PC-3 (cell line): ENCODE measurements at regions not wholly inside any gene's neighbourhood (a gene's known extent, or its start where the extent isn't known, plus 50 kb on each side); places are given as distances from the start of the nearest gene placed in this dataset.

Experiments used
- ATAC-seq: fragments of 200-7000 bp; cut with Tn5 transposase; 2 replicates; pipeline ENCODE4 v1.9.1; 2020; ENCODE audit warnings: mild to moderate bottlenecking, moderate library complexity
- BruUV-seq: library from RNA; stranded (reverse); fragments of 400-500 nt; replicated peaks from 2 replicates; lab custom pipeline; 2021; lab: Mats Ljungman, UMichigan
- CTCF ChIA-PET: fragments of 300-600 bp; sonication (Branson Sonifier 250); formaldehyde crosslinking; loops from one replicate; lab custom pipeline; 2022; ENCODE audit warnings: antibody characterized with exemption; lab: Charles Lee
- POLR2A ChIA-PET: fragments of 300-600 bp; sonication (Branson Sonifier 250); formaldehyde crosslinking; loops from one replicate; lab custom pipeline; 2022; ENCODE audit warnings: antibody characterized with exemption; ENCODE audit not compliant: unreplicated experiment; lab: Charles Lee
- DNase-seq: peaks from one replicate; pipeline ENCODE4 v3.0.0-alpha.2; 2015
- H2AFZ ChIP-seq: fragments of 300-600 bp; sonication (generic); 2 replicates; pipeline ENCODE4 v1.6.0; 2016; ENCODE audit warnings: antibody characterized with exemption, low read length
- H3F3A ChIP-seq: fragments of 300-600 bp; sonication (generic); one replicate; pipeline ENCODE4 v1.6.0; 2017; ENCODE audit warnings: antibody characterized with exemption, low read length, control low read depth, mild to moderate bottlenecking; ENCODE audit not compliant: unreplicated experiment
- H3K27ac ChIP-seq: fragments of 300-600 bp; sonication (generic); 2 replicates; pipeline ENCODE4 v1.5.1; 2016; ENCODE audit warnings: mild to moderate bottlenecking, low read length
- H3K27me3 ChIP-seq: fragments of 300-600 bp; sonication (generic); 2 replicates; pipeline ENCODE4 v1.6.1; 2016; ENCODE audit warnings: low read length, mixed read lengths
- H3K36me3 ChIP-seq: fragments of 300-600 bp; sonication (generic); 2 replicates; pipeline ENCODE4 v1.6.1; 2016; ENCODE audit warnings: low read depth, mixed run types, low read length, mixed read lengths
- H3K4me1 ChIP-seq: fragments of 300-600 bp; sonication (generic); 2 replicates; pipeline ENCODE4 v1.5.1; 2016; ENCODE audit warnings: low read length; ENCODE audit not compliant: insufficient read depth
- H3K4me2 ChIP-seq: fragments of 300-600 bp; sonication (generic); 2 replicates; pipeline ENCODE4 v1.6.0; 2016; ENCODE audit warnings: low read length
- H3K4me3 ChIP-seq: fragments of 300-600 bp; sonication (generic); 2 replicates; pipeline ENCODE4 v1.5.1; 2016; ENCODE audit warnings: mild to moderate bottlenecking, low read length, mixed read lengths
- H3K79me2 ChIP-seq: fragments of 300-600 bp; sonication (generic); 2 replicates; pipeline ENCODE4 v1.6.1; 2017; ENCODE audit warnings: low read length, mixed read lengths
- H3K9ac ChIP-seq: fragments of 300-600 bp; sonication (generic); 2 replicates; pipeline ENCODE4 v1.6.0; 2016; ENCODE audit warnings: mild to moderate bottlenecking, low read length
- H3K9me2 ChIP-seq: fragments of 300-600 bp; sonication (generic); replicated peaks from 2 replicates; pipeline ENCODE4 v1.6.1; 2016; ENCODE audit warnings: mixed run types, low read length, mixed read lengths
- H3K9me3 ChIP-seq: fragments of 300-600 bp; sonication (generic); 2 replicates; pipeline ENCODE4 v1.6.1; 2016; ENCODE audit warnings: low read length, mixed read lengths
- H4K20me1 ChIP-seq: fragments of 300-600 bp; sonication (generic); 2 replicates; pipeline ENCODE4 v1.6.1; 2016; ENCODE audit warnings: low read length, mixed read lengths
- EZH2 ChIP-seq: fragments of 300-600 bp; sonication (generic); IDR thresholded peaks from one replicate; pipeline ENCODE4 v1.6.1; 2017; ENCODE audit warnings: antibody characterized with exemption, mild to moderate bottlenecking, low read length; ENCODE audit not compliant: unreplicated experiment
- EZH2phosphoT487 ChIP-seq: fragments of 300-600 bp; sonication (generic); IDR thresholded peaks from 2 replicates; pipeline ENCODE4 v1.6.1; 2018; ENCODE audit warnings: mild to moderate bottlenecking, antibody characterized with exemption, low read length, borderline replicate concordance
- intact Hi-C: fragments of 100-400 bp; cut with micrococcal nuclease; formaldehyde crosslinking; loops from 2 replicates; pipeline ENCODE4 v1.9.0; 2023
- TF ChIP-seq, protein P1 (sequence below): fragments of 300-600 bp; sonication (generic); conservative IDR thresholded peaks from 2 replicates; pipeline ENCODE4 v1.5.1; 2017; ENCODE audit warnings: antibody characterized with exemption, low read depth, mild to moderate bottlenecking, low read length

DNA sequence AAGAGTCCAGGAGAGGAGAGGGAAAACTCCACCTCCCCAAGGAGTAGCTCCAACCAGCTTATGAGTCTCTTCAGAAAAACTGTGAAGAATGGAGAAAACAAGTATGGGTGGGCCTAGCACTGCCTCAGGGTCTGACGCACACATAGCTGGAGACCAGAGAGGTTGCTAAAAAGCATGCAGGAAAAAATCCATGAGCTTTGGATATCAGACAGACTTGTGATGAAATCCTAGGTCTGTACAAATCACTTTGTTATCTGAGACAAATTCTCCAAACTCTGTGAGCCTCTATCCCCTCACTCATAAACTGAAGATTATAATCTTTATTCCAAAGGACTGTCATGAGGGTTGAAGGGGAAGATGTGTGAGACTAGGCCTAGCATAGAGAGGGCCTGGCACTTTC lies 141.5 kb upstream of the FGGY start:
- no TSS peak for BruUV-seq
- no peaks in the 10 kb centered on the region for H3K79me2 ChIP-seq
- no peaks in the 10 kb centered on the region for H3K9me2 ChIP-seq
- no peak overlapping the region for H2AFZ ChIP-seq
- POLR2A ChIA-PET = no interaction called here
- DNase-seq (no peak), ATAC-seq (no peak)
- H3K9me3 ChIP-seq = 0 out of 2 replicates have a peak, but pooled peaks cover 8% of the 10 kb centered on the region
- H3K36me3 ChIP-seq = 0 out of 2 replicates have a peak, but pooled peaks cover 4% of the 10 kb centered on the region
- H4K20me1 ChIP-seq = no peaks in the 10 kb centered on the region
- CTCF ChIA-PET = no interaction called here
- intact Hi-C loops = no loop called here
- TF ChIP-seq EZH2 = no peak
- peaks cover 23% of the 10 kb centered on the region for H3K4me1 ChIP-seq
- H3K9ac ChIP-seq = no peak overlapping the region
- H3K4me2 ChIP-seq = no peak overlapping the region
- no peaks in the 10 kb centered on the region for H3K27me3 ChIP-seq
- H3K27ac ChIP-seq = no peak overlapping the region
- H3K4me3 ChIP-seq = no peak overlapping the region
- H3F3A ChIP-seq = peaks cover 4% of the 10 kb centered on the region

DNA sequence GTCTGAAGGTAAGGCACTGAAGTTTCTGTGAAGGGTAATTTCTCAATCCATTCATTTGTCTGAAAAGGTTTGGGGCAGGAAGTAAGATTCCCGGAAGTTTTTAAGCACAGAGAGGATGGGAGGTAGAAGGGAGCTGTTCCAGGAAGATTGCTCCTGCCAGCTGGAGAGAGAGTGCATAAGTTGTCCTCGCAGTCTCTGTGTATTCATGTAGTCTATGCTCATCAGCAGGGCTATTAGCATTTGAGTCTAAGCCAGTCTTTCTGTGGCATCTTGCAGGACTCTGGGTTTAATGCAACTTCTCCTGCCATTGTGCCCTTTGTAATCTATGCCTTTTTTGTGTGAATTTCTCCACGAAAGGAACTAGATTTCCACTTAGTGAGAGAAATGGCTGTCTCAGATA lies 140.8 kb upstream of the FGGY start:
- TF ChIP-seq EZH2phosphoT487 (no peak), EZH2 (no peak)
- TF ChIP-seq, protein P1, sequence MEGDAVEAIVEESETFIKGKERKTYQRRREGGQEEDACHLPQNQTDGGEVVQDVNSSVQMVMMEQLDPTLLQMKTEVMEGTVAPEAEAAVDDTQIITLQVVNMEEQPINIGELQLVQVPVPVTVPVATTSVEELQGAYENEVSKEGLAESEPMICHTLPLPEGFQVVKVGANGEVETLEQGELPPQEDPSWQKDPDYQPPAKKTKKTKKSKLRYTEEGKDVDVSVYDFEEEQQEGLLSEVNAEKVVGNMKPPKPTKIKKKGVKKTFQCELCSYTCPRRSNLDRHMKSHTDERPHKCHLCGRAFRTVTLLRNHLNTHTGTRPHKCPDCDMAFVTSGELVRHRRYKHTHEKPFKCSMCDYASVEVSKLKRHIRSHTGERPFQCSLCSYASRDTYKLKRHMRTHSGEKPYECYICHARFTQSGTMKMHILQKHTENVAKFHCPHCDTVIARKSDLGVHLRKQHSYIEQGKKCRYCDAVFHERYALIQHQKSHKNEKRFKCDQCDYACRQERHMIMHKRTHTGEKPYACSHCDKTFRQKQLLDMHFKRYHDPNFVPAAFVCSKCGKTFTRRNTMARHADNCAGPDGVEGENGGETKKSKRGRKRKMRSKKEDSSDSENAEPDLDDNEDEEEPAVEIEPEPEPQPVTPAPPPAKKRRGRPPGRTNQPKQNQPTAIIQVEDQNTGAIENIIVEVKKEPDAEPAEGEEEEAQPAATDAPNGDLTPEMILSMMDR = no peak
- no peak overlapping the region for H3K4me3 ChIP-seq
- no peak overlapping the region for H3K9ac ChIP-seq
- no peak overlapping the region for H2AFZ ChIP-seq
- H3K4me2 ChIP-seq = no peak overlapping the region
- H3K36me3 ChIP-seq = 0 out of 2 replicates have a peak, but pooled peaks cover 4% of the 10 kb centered on the region
- ATAC-seq = no peak
- H3K79me2 ChIP-seq = no peaks in the 10 kb centered on the region
- ChIA-PET POLR2A (no interaction called here), CTCF (no interaction called here)
- H3K4me1 ChIP-seq = peaks cover 18% of the 10 kb centered on the region
- H3K9me3 ChIP-seq = 0 out of 2 replicates have a peak, but pooled peaks cover 8% of the 10 kb centered on the region
- no peak overlapping the region for H3K27ac ChIP-seq
- intact Hi-C loops = no loop called here
- no peaks in the 10 kb centered on the region for H3F3A ChIP-seq
- no peaks in the 10 kb centered on the region for H3K9me2 ChIP-seq
- BruUV-seq = no TSS peak
- no peaks in the 10 kb centered on the region for H3K27me3 ChIP-seq
- DNase-seq = no peak
- H4K20me1 ChIP-seq = no peaks in the 10 kb centered on the region

- POLR2A ChIA-PET = no interaction called here
Observed at GRCh38 chr1:59156526-59157199, 140.2 kb upstream of the FGGY start.

More at GRCh38 chr1:59156526-59157199, 140.2 kb upstream of the FGGY start:
- intact Hi-C loops = no loop called here
- Histone ChIP-seq H3K27ac (no peak overlapping the region), H3K9ac (no peak overlapping the region), H2AFZ (no peak overlapping the region), H3K4me1 (peaks cover 13% of the 10 kb centered on the region), H3F3A (no peaks in the 10 kb centered on the region), H3K79me2 (no peaks in the 10 kb centered on the region), H4K20me1 (no peaks in the 10 kb centered on the region), H3K36me3 (0 out of 2 replicates have a peak, but pooled peaks cover 4% of the 10 kb centered on the region), H3K9me2 (no peaks in the 10 kb centered on the region), H3K27me3 (no peaks in the 10 kb centered on the region), H3K4me2 (no peak overlapping the region), H3K4me3 (no peak overlapping the region), H3K9me3 (0 out of 2 replicates have a peak, but pooled peaks cover 8% of the 10 kb centered on the region)
- no peak for ATAC-seq
- no peak for DNase-seq
- BruUV-seq = no TSS peak
- TF ChIP-seq, protein P1 = no peak
- TF ChIP-seq EZH2phosphoT487 = no peak
- no peak for TF ChIP-seq EZH2
- CTCF ChIA-PET = no interaction called here
